AG04450 (cell line): ENCODE measurements at regions not wholly inside any gene's neighbourhood (a gene's known extent, or its start where the extent isn't known, plus 50 kb on each side); places are given as distances from the start of the nearest gene placed in this dataset.
A peak's percentile ranks its signal among the peaks of the same experiment; 100 is the strongest.
"Not testable (repeated sequence)": the region's sequence is repeated elsewhere in the genome, so short reads cannot be mapped to it uniquely, and the experiment has no call there.

Experiments used
- CTCF ChIA-PET: fragments of 300-600, 350-600 bp; formaldehyde crosslinking; extraction: SDS; loops from one replicate; lab custom pipeline; 2022; ENCODE audit warnings: antibody characterized with exemption, inconsistent platforms; lab: Charles Lee
- POLR2A ChIA-PET: fragments of 350-600 bp; formaldehyde crosslinking; extraction: SDS; loops from one replicate; lab custom pipeline; 2021; ENCODE audit warnings: antibody characterized with exemption, inconsistent platforms; lab: Yijun Ruan, JAX
- DNase-seq: peaks from one replicate; pipeline ENCODE4 v3.0.0-alpha.2; 2011; ENCODE audit warnings: low read depth, low spot score
- H3K27ac ChIP-seq: one replicate; pipeline ENCODE4 v1.5.1; 2012; ENCODE audit warnings: low read depth, low read length, control low read depth
- H3K27me3 ChIP-seq: one replicate; pipeline ENCODE4 v1.6.0; 2012; ENCODE audit warnings: low read length; ENCODE audit not compliant: control insufficient read depth, insufficient read depth
- H3K4me3 ChIP-seq: 2 replicates; pipeline ENCODE4 v1.5.1; 2011; ENCODE audit warnings: mild to moderate bottlenecking, low read depth, low read length, control low read depth
- H3K9me3 ChIP-seq: 2 replicates; pipeline ENCODE4 v1.5.1; 2012; ENCODE audit warnings: low read length; ENCODE audit not compliant: control insufficient read depth, insufficient read depth
- CTCF ChIP-seq: IDR thresholded peaks from 2 replicates; pipeline ENCODE4 v1.5.1; 2011; ENCODE audit warnings: low read depth, low read length, control low read depth, inconsistent platforms

GRCh38 chr3:82165266-82165665, 403.8 kb upstream of the GBE1 start:
- H3K4me3 ChIP-seq: no peak overlapping the region
- no peak for DNase-seq
- H3K9me3 ChIP-seq: no peaks in the 10 kb centered on the region
- no peak overlapping the region for H3K27ac ChIP-seq
- ChIA-PET CTCF (no interaction called here), POLR2A (no interaction called here)
- H3K27me3 ChIP-seq: no peaks in the 10 kb centered on the region
- TF ChIP-seq CTCF: no peak

- no peak for DNase-seq
- no peaks in the 10 kb centered on the region for H3K9me3 ChIP-seq
- CTCF ChIA-PET: interaction anchor here (0.6 kb wide), 2 partner anchors 10 to 16 kb away, joined by 3 to 4 read pairs; no protein-coding TSS in a partner anchor
- H3K27me3 ChIP-seq: no peaks in the 10 kb centered on the region
- H3K27ac ChIP-seq: no peak overlapping the region
- H3K4me3 ChIP-seq: no peak overlapping the region
- POLR2A ChIA-PET: no interaction called here
- peak; percentile 31; the same call in 1 of the 2 replicates for TF ChIP-seq CTCF
These were observed 402.6 kb upstream of the GBE1 start for GRCh38 chr3:82163907-82164520.

- no peaks in the 10 kb centered on the region for H3K9me3 ChIP-seq
- peak; percentile 1 for DNase-seq
- no peak for TF ChIP-seq CTCF
- POLR2A ChIA-PET: no interaction called here
- H3K4me3 ChIP-seq: no peak overlapping the region
- H3K27me3 ChIP-seq: no peaks in the 10 kb centered on the region
- CTCF ChIA-PET: interaction anchor here (0.6 to 1.9 kb wide), 2 partner anchors 26 to 66 kb away, joined by 3 to 5 read pairs; no protein-coding TSS in a partner anchor
- no peak overlapping the region for H3K27ac ChIP-seq
These were observed 396.5 kb upstream of the GBE1 start for GRCh38 chr3:82157952-82158351.

GRCh38 chr3:82153892-82154291, 392.4 kb upstream of the GBE1 start:
- H3K9me3 ChIP-seq, H3K27me3 ChIP-seq, H3K27ac ChIP-seq, POLR2A ChIA-PET, H3K4me3 ChIP-seq, DNase-seq: not testable (repeated sequence)
- CTCF ChIA-PET: interaction anchor here (0.6 to 0.9 kb wide), 2 partner anchors 10 to 22 kb away, joined by 4 read pairs; no protein-coding TSS in a partner anchor

GRCh38 chr3:82145742-82146141, 384.3 kb upstream of the GBE1 start:
- POLR2A ChIA-PET: no interaction called here
- CTCF ChIA-PET: no interaction called here
- H3K27me3 ChIP-seq: no peaks in the 10 kb centered on the region
- H3K9me3 ChIP-seq: no peaks in the 10 kb centered on the region
- no peak overlapping the region for H3K27ac ChIP-seq
- no peak for TF ChIP-seq CTCF
- DNase-seq: no peak
- no peak overlapping the region for H3K4me3 ChIP-seq
